Epithelial cell of esophagus (primary cell): ENCODE measurements at regions not wholly inside any gene's neighbourhood (a gene's known extent, or its start where the extent isn't known, plus 50 kb on each side); places are given as distances from the start of the nearest gene placed in this dataset.
"Not testable (repeated sequence)": the region's sequence is repeated elsewhere in the genome, so short reads cannot be mapped to it uniquely, and the experiment has no call there.

Experiments used
- DNase-seq: peaks from one replicate; pipeline ENCODE4 v3.0.0; 2010; ENCODE audit warnings: low read depth
- H3K4me3 ChIP-seq: 2 replicates; pipeline ENCODE4 v1.5.1; 2011; ENCODE audit warnings: mild to moderate bottlenecking, low read length, control low read depth
- CTCF ChIP-seq: IDR thresholded peaks from 2 replicates; pipeline ENCODE4 v1.5.1; 2011; ENCODE audit warnings: low read depth, mild to moderate bottlenecking, low read length, control low read depth, inconsistent platforms; ENCODE audit not compliant: insufficient read depth; ENCODE audit errors: missing control alignments

DNA sequence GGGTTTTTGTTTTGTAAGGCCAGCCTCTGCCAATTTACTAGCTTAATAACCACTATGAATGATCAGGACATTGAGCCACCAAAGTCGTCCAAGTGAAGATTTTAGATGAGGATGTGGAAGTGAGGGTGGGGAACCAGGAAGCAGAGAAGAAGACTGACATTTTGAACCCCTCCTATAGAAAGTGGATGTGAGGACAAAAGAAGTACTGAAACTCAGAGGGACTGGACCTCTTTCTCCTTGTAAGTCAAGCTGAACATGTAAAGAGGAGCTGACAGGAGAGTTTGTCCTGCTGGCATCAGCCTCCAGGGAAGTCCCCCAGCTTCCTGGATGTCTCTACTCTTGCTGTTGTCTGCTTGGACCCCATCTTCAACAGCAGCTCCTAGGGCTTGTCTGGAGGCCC, 338.2 kb upstream of the NCAM1 start:
- DNase-seq = no peak
- TF ChIP-seq CTCF = no peak
- H3K4me3 ChIP-seq = no peak overlapping the region

DNA sequence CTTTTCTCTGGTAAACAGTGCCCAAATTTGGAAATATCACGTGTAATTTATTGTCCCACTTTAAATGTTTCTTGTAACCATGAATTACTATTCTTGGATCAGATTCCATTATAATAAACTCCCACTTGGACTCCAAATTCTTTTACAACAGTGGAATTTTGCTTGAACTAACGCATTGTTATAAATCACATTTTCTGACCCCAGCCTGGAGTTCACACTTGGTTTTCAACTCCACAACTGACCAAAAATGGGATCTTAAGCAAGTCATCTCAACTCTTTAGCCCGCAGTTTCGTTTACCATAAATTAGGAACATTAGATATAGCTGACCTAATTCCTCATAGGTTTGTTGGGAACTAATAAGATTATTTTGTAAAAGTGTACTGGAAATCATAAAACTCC, 336.8 kb upstream of the NCAM1 start:
- H3K4me3 ChIP-seq = no peak overlapping the region
- no peak for TF ChIP-seq CTCF
- no peak for DNase-seq

GRCh38 chr11:112624971-112625370, 336.2 kb upstream of the NCAM1 start:
- not testable (repeated sequence) for H3K4me3 ChIP-seq, DNase-seq

DNA sequence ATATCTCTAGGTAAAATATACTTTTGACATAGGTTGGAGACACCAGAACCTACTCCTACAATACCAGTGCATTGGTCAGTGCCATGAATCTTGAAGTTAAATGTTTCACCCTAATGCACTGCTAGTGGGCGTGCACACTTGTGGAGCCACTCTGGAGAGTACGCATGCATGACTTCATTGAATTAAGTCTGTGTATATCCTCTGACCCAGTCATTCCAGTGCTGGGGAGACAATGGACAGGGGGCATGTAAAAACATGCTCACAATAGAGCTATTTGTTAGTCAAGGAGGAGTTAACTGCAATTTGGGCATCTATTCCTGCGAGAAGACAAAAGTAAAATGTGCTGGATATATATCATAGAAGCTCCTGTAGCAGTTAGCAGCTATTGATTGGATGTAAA, 335.4 kb upstream of the NCAM1 start:
- no peak for TF ChIP-seq CTCF
- no peak overlapping the region for H3K4me3 ChIP-seq
- DNase-seq = peak; percentile 88

- no peak overlapping the region for H3K4me3 ChIP-seq
- TF ChIP-seq CTCF = no peak
- no peak for DNase-seq
These were observed 334.5 kb upstream of the NCAM1 start for GRCh38 chr11:112626731-112627130.

GRCh38 chr11:112627588-112628045, 333.6 kb upstream of the NCAM1 start:
- H3K4me3 ChIP-seq = no peak overlapping the region
- no peak for DNase-seq
- no peak for TF ChIP-seq CTCF

- no peak for TF ChIP-seq CTCF
- DNase-seq = no peak
- no peak overlapping the region for H3K4me3 ChIP-seq
These were observed 332.5 kb upstream of the NCAM1 start for GRCh38 chr11:112628676-112629075.

- no peak overlapping the region for H3K4me3 ChIP-seq
- no peak for TF ChIP-seq CTCF
- DNase-seq = no peak
These were observed 330.7 kb upstream of the NCAM1 start for GRCh38 chr11:112630496-112630895.
